ENCODE measurements at regions not wholly inside any gene's neighbourhood (a gene's known extent, or its start where the extent isn't known, plus 50 kb on each side); places are given as distances from the start of the nearest gene placed in this dataset.

- CTCF ChIA-PET = no interaction called here
- no peaks in the 10 kb centered on the region for H3K27me3 Mint-ChIP-seq
- no peak for DNase-seq
- intact Hi-C loops (cut with micrococcal nuclease) = no loop called here
- no peak overlapping the region for H3K4me3 Mint-ChIP-seq
- peaks cover 5% of the 10 kb centered on the region for H3K9me3 Mint-ChIP-seq
- POLR2A ChIA-PET = no interaction called here
- no peak for TF ChIP-seq CTCF (IDR thresholded peaks at IDR 0.05)
- H3K4me1 Mint-ChIP-seq (ENCODE audit: low read depth) = no peaks in the 10 kb centered on the region
- no peaks in the 10 kb centered on the region for H3K36me3 Mint-ChIP-seq (ENCODE audit: low read depth)
- no peak for ATAC-seq
- no peak overlapping the region for H3K27ac Mint-ChIP-seq
Measured at GRCh38 chr6:92541448-92542060, 877.8 kb downstream of the EPHA7 start.

- no peak overlapping the region for H3K27ac Mint-ChIP-seq
- ATAC-seq (no peak), DNase-seq (no peak)
- TF ChIP-seq CTCF (IDR thresholded peaks at IDR 0.05) = no peak
- no peak overlapping the region for H3K4me3 Mint-ChIP-seq
- CTCF ChIA-PET = interaction anchor here (0.8 kb wide), 1 partner anchor 10 kb away, joined by 3 read pairs; no protein-coding TSS in a partner anchor
- intact Hi-C loops (cut with micrococcal nuclease) = no loop called here
- no peaks in the 10 kb centered on the region for H3K36me3 Mint-ChIP-seq (ENCODE audit: low read depth)
- POLR2A ChIA-PET = no interaction called here
- H3K27me3 Mint-ChIP-seq = no peaks in the 10 kb centered on the region
- no peaks in the 10 kb centered on the region for H3K4me1 Mint-ChIP-seq (ENCODE audit: low read depth)
- peaks cover 11% of the 10 kb centered on the region for H3K9me3 Mint-ChIP-seq
Measured at GRCh38 chr6:92538926-92539325, 880.4 kb downstream of the EPHA7 start.

- intact Hi-C loops (cut with micrococcal nuclease) = no loop called here
- no peak for ATAC-seq
- no peak for DNase-seq
- Mint-ChIP-seq H3K9me3 (peaks cover 11% of the 10 kb centered on the region), H3K27ac (no peak overlapping the region), H3K27me3 (no peaks in the 10 kb centered on the region), H3K4me1 (ENCODE audit: low read depth) (no peaks in the 10 kb centered on the region), H3K36me3 (ENCODE audit: low read depth) (no peaks in the 10 kb centered on the region), H3K4me3 (no peak overlapping the region)
- CTCF ChIA-PET = no interaction called here
- POLR2A ChIA-PET = no interaction called here
- TF ChIP-seq CTCF (IDR thresholded peaks at IDR 0.05) = no peak
Measured at GRCh38 chr6:92538275-92538674, 881.1 kb downstream of the EPHA7 start.

GRCh38 chr6:92534109-92534508, 885.2 kb downstream of the EPHA7 start:
- intact Hi-C loops (cut with micrococcal nuclease) = no loop called here
- H3K36me3 Mint-ChIP-seq (ENCODE audit: low read depth) = no peaks in the 10 kb centered on the region
- POLR2A ChIA-PET = no interaction called here
- H3K9me3 Mint-ChIP-seq = peaks cover 9% of the 10 kb centered on the region
- no peak for TF ChIP-seq CTCF (IDR thresholded peaks at IDR 0.05)
- CTCF ChIA-PET = no interaction called here
- no peaks in the 10 kb centered on the region for H3K27me3 Mint-ChIP-seq
- no peak overlapping the region for H3K27ac Mint-ChIP-seq
- no peak overlapping the region for H3K4me3 Mint-ChIP-seq
- no peaks in the 10 kb centered on the region for H3K4me1 Mint-ChIP-seq (ENCODE audit: low read depth)
- DNase-seq = no peak
- ATAC-seq = no peak

GRCh38 chr6:92522589-92522988, 896.8 kb downstream of the EPHA7 start:
- Mint-ChIP-seq H3K27ac (no peak overlapping the region), H3K4me1 (ENCODE audit: low read depth) (no peaks in the 10 kb centered on the region), H3K4me3 (no peak overlapping the region), H3K36me3 (ENCODE audit: low read depth) (no peaks in the 10 kb centered on the region), H3K27me3 (no peaks in the 10 kb centered on the region), H3K9me3 (peaks cover 5% of the 10 kb centered on the region)
- ATAC-seq (no peak), DNase-seq (no peak)
- intact Hi-C loops (cut with micrococcal nuclease) = no loop called here
- POLR2A ChIA-PET = no interaction called here
- CTCF ChIA-PET = no interaction called here
- no peak for TF ChIP-seq CTCF (IDR thresholded peaks at IDR 0.05)

All from activated CD8-positive, alpha-beta T cell treated with anti-CD3 and anti-CD28 coated beads for 36 hours (primary cell).